Mesenchymal stem cell (in vitro differentiated cells and primary cell): ENCODE measurements at regions not wholly inside any gene's neighbourhood (a gene's known extent, or its start where the extent isn't known, plus 50 kb on each side); places are given as distances from the start of the nearest gene placed in this dataset.
A peak's percentile ranks its signal among the peaks of the same experiment; 100 is the strongest.

Experiments used
- DNase-seq: peaks from one replicate; pipeline ENCODE4 v3.0.0-alpha.2; 2013
- H2AFZ ChIP-seq: one replicate; pipeline ENCODE4 v1.6.1; 2013; ENCODE audit warnings: low read depth, mild to moderate bottlenecking, control low read depth, inconsistent platforms, low read length, moderate library complexity
- H2AK5ac ChIP-seq: 2 replicates; pipeline ENCODE4 v1.6.1; 2013; ENCODE audit warnings: low read length, moderate library complexity, mild to moderate bottlenecking, inconsistent platforms; ENCODE audit not compliant: severe bottlenecking
- H2BK120ac ChIP-seq: one replicate; pipeline ENCODE4 v1.6.1; 2013; ENCODE audit warnings: low read depth, mild to moderate bottlenecking, inconsistent platforms, low read length, moderate library complexity
- H2BK12ac ChIP-seq, 2 experiments: one replicate each; pipeline ENCODE4 v1.6.1; 2013; ENCODE audit warnings: inconsistent platforms in 2 of 2, low read length in 2 of 2, mild to moderate bottlenecking in 2 of 2, moderate library complexity in 2 of 2, control low read depth in 1 of 2
- H2BK15ac ChIP-seq: one replicate; pipeline ENCODE4 v1.6.1; 2013; ENCODE audit warnings: mild to moderate bottlenecking, low read depth, inconsistent platforms; ENCODE audit not compliant: poor library complexity, severe bottlenecking
- H2BK5ac ChIP-seq: 2 replicates; pipeline ENCODE4 v1.6.1; 2013; ENCODE audit warnings: low read depth, mild to moderate bottlenecking, low read length, control low read depth, inconsistent platforms; ENCODE audit not compliant: poor library complexity, severe bottlenecking
- H3K14ac ChIP-seq, 2 experiments: one replicate each; pipeline ENCODE4 v1.6.1; 2013; ENCODE audit warnings: inconsistent platforms in 2 of 2, low read length in 2 of 2, control low read depth in 1 of 2, mild to moderate bottlenecking in 1 of 2, moderate library complexity in 1 of 2
- H3K18ac ChIP-seq, 2 experiments: one replicate each; pipeline ENCODE4 v1.6.1; 2013; ENCODE audit warnings: inconsistent platforms in 2 of 2, low read length in 2 of 2, control low read depth in 1 of 2, low read depth in 1 of 2, mild to moderate bottlenecking in 1 of 2
- H3K23ac ChIP-seq, 2 experiments: one replicate each; pipeline ENCODE4 v1.6.1; 2013; ENCODE audit warnings: inconsistent platforms in 2 of 2, low read length in 2 of 2, mild to moderate bottlenecking in 2 of 2, moderate library complexity in 2 of 2, control low read depth in 1 of 2
- H3K27ac ChIP-seq: 2 replicates; pipeline ENCODE4 v1.5.1; 2013; ENCODE audit warnings: mild to moderate bottlenecking, moderate library complexity, low read length, control low read depth, inconsistent platforms; ENCODE audit not compliant: poor library complexity, severe bottlenecking
- H3K27me3 ChIP-seq, 2 experiments: 2 replicates each; pipeline versions ENCODE4 v1.6.1 to v1.7.0; 2013; ENCODE audit warnings: low read length in 2 of 2, mild to moderate bottlenecking in 2 of 2, moderate library complexity in 2 of 2, control low read depth in 1 of 2, inconsistent platforms in 1 of 2; ENCODE audit not compliant: control insufficient read depth in 1 of 2, insufficient read depth in 1 of 2
- H3K36me3 ChIP-seq, 2 experiments: 2 replicates each; pipeline versions ENCODE4 v1.6.1 to v1.7.0; 2013; ENCODE audit warnings: low read length in 2 of 2, control low read depth in 1 of 2, inconsistent platforms in 1 of 2, low read depth in 1 of 2, mild to moderate bottlenecking in 1 of 2; ENCODE audit not compliant: insufficient read depth in 2 of 2, control insufficient read depth in 1 of 2
- H3K4ac ChIP-seq, 2 experiments: one replicate each; pipeline ENCODE4 v1.6.1; 2013; ENCODE audit warnings: inconsistent platforms in 2 of 2, low read length in 2 of 2, mild to moderate bottlenecking in 2 of 2, moderate library complexity in 2 of 2, control low read depth in 1 of 2, low read depth in 1 of 2
- H3K4me1 ChIP-seq: 2 replicates; pipeline ENCODE4 v1.6.1; 2013; ENCODE audit warnings: low read depth, low read length, control low read depth; ENCODE audit not compliant: control insufficient read depth, insufficient read depth
- H3K4me2 ChIP-seq: 2 replicates; pipeline ENCODE4 v1.6.1; 2013; ENCODE audit warnings: low read length, mild to moderate bottlenecking, inconsistent platforms; ENCODE audit not compliant: poor library complexity, severe bottlenecking
- H3K4me3 ChIP-seq, 2 experiments: 2 replicates each; pipeline versions ENCODE4 v1.5.1 to v1.7.0; 2013; ENCODE audit warnings: low read length in 2 of 2, mild to moderate bottlenecking in 2 of 2, control low read depth in 1 of 2, low read depth in 1 of 2; ENCODE audit not compliant: insufficient read depth in 1 of 2
- H3K79me1 ChIP-seq: replicated peaks from 2 replicates; pipeline ENCODE4 v1.6.1; 2013; ENCODE audit warnings: mild to moderate bottlenecking, control low read depth, low read length, inconsistent platforms; ENCODE audit not compliant: poor library complexity, severe bottlenecking
- H3K9ac ChIP-seq: 2 replicates; pipeline ENCODE4 v1.7.0; 2013; ENCODE audit warnings: mild to moderate bottlenecking, low read length, moderate library complexity
- H3K9me3 ChIP-seq: 2 replicates; pipeline ENCODE4 v1.7.0; 2013; ENCODE audit warnings: mild to moderate bottlenecking, low read length; ENCODE audit not compliant: control insufficient read depth
- H4K8ac ChIP-seq: one replicate; pipeline ENCODE4 v1.6.1; 2013; ENCODE audit warnings: inconsistent platforms, mild to moderate bottlenecking, low read length, moderate library complexity
- H4K91ac ChIP-seq: one replicate; pipeline ENCODE4 v1.6.1; 2013; ENCODE audit warnings: mild to moderate bottlenecking, low read length, inconsistent platforms
- WGBS: methylation state at CpG from one replicate; pipeline ENCODE4 v1.1.7; 2013; ENCODE audit warnings: mixed read lengths; 5-methylcytosine and 5-hydroxymethylcytosine counted together

DNA sequence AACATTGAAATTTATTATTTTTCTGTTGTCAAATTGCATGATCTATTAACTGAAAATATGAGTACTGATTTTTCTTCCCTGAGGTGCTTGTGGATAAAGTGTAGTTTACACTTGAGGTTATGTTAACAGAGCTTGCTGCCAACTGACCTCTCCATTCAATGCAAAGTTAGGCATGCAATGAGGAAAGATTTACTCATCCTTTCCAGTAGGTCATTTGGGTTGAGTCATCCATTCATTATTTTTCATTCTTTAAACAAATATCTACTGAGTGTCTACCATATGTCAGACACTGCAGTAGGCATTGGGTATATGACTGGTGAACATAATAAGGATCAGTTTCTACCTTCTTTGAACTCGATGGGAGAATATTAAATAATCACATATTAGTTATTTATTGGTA, 604.1 kb downstream of the EDEM1 start:
- H3K79me1 ChIP-seq: no peaks in the 10 kb centered on the region
- no peaks in the 10 kb centered on the region for H3K4me1 ChIP-seq
- no peak overlapping the region for H3K27ac ChIP-seq
- no peak overlapping the region for H3K4me2 ChIP-seq
- H2BK15ac ChIP-seq: no peak overlapping the region
- no peak overlapping the region for H4K91ac ChIP-seq
- H2BK12ac ChIP-seq: no peak overlapping the region
- no peaks in the 10 kb centered on the region for H3K36me3 ChIP-seq
- no peaks in the 10 kb centered on the region for H3K27me3 ChIP-seq
- no peaks in the 10 kb centered on the region for H3K9me3 ChIP-seq
- no peak overlapping the region for H4K8ac ChIP-seq
- no peak overlapping the region for H3K4ac ChIP-seq
- no peak overlapping the region for H3K4me3 ChIP-seq
- no peak overlapping the region for H2BK120ac ChIP-seq
- H3K18ac ChIP-seq: no peak overlapping the region
- H3K9ac ChIP-seq: no peak overlapping the region
- DNase-seq: peak; percentile 45
- H2AFZ ChIP-seq: no peak overlapping the region
- no peak overlapping the region for H2BK5ac ChIP-seq
- no peak overlapping the region for H3K23ac ChIP-seq
- no peak overlapping the region for H2AK5ac ChIP-seq
- no peak overlapping the region for H3K14ac ChIP-seq
- WGBS: no CpG with 5 or more reads among the region's 1 CpG

DNA sequence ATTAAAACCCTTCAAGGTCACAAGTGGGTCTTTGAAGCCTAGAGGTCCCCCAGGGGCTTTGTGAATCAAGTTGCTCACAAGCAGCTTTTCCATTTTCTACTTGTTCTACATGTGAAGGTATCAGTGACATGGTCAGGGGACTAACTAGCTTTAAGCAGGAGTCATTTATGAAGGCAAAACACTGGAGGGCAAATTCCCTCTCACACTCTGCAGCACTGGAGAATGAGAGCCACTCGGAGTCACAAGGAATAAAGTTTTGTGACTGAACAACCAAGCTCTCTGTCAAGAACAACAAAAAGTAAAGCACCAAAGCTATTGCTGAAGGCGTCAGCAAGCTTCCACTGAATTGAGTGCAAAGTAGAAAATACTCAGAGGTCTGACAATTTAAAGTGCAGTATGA, 609.0 kb downstream of the EDEM1 start:
- no peak overlapping the region for H3K9ac ChIP-seq
- H2AK5ac ChIP-seq: no peak overlapping the region
- DNase-seq: no peak
- no peak overlapping the region for H2BK120ac ChIP-seq
- no peak overlapping the region for H4K91ac ChIP-seq
- H3K4me2 ChIP-seq: no peak overlapping the region
- no peak overlapping the region for H3K23ac ChIP-seq
- 67% methylated on average over 2 of the region's 2 CpGs for WGBS
- H2BK5ac ChIP-seq: no peak overlapping the region
- no peak overlapping the region for H4K8ac ChIP-seq
- H3K14ac ChIP-seq: no peak overlapping the region
- no peaks in the 10 kb centered on the region for H3K79me1 ChIP-seq
- no peak overlapping the region for H3K18ac ChIP-seq
- H3K4me3 ChIP-seq: no peak overlapping the region
- H3K9me3 ChIP-seq: no peaks in the 10 kb centered on the region
- H2BK12ac ChIP-seq: no peak overlapping the region
- no peak overlapping the region for H3K27ac ChIP-seq
- no peaks in the 10 kb centered on the region for H3K27me3 ChIP-seq
- no peak overlapping the region for H2BK15ac ChIP-seq
- H2AFZ ChIP-seq: no peak overlapping the region
- no peak overlapping the region for H3K4ac ChIP-seq
- no peaks in the 10 kb centered on the region for H3K4me1 ChIP-seq
- H3K36me3 ChIP-seq: no peaks in the 10 kb centered on the region

DNA sequence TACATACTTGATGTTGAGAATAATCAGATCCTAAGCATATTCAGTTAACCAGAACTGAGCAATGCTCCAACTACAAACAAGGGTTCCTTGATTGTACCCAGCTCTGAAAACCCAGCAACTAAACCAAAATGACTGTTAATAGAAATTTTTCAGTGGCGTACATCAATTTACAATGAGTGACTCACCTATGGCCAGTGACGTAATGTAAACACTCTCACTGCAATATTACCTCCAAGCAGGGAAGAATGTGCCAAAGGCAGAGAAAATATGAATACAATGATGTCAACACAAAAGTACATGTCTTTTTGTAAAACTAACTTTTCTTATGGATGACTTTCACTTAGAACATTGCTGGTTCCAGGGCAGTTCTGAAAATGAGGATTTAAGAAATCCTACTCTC, 611.3 kb downstream of the EDEM1 start:
- Histone ChIP-seq H3K4ac (no peak overlapping the region), H4K8ac (no peak overlapping the region), H3K4me3 (no peak overlapping the region), H3K14ac (no peak overlapping the region), H3K27ac (no peak overlapping the region), H3K18ac (no peak overlapping the region), H2AFZ (no peak overlapping the region), H3K36me3 (no peaks in the 10 kb centered on the region), H4K91ac (no peak overlapping the region), H2BK15ac (no peak overlapping the region), H2BK12ac (no peak overlapping the region), H3K9me3 (no peaks in the 10 kb centered on the region), H2AK5ac (no peak overlapping the region), H3K4me2 (no peak overlapping the region), H3K79me1 (no peaks in the 10 kb centered on the region), H3K23ac (no peak overlapping the region), H2BK5ac (no peak overlapping the region), H3K27me3 (no peaks in the 10 kb centered on the region), H2BK120ac (no peak overlapping the region), H3K9ac (no peak overlapping the region), H3K4me1 (no peaks in the 10 kb centered on the region)
- peak; percentile 6 for DNase-seq
- 0% methylated on average over 1 of the region's 2 CpGs for WGBS

DNA sequence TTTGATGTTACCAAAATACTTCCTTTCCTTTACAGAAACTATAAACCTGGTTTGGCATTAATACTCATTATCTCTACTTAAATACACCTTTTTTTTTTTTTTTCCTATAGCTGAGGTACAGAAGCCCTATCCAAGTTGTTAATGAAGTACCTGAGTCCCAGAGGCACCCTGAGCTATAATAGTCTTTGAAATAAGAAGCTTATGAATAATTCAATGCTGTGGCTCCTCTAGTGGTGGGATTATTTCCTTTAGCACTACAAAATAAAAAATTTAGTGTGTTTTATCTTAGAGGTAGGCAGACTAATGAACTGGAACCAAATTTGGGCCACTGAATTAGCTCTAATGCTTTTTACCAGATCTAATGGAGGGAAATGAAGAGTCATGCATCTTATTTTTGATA, 611.9 kb downstream of the EDEM1 start:
- Histone ChIP-seq H3K27ac (no peak overlapping the region), H3K27me3 (no peaks in the 10 kb centered on the region), H4K91ac (no peak overlapping the region), H4K8ac (no peak overlapping the region), H2BK15ac (no peak overlapping the region), H3K9me3 (no peaks in the 10 kb centered on the region), H2AK5ac (no peak overlapping the region), H2BK5ac (no peak overlapping the region), H2AFZ (no peak overlapping the region), H3K14ac (no peak overlapping the region), H3K4me2 (no peak overlapping the region), H3K36me3 (no peaks in the 10 kb centered on the region), H2BK120ac (no peak overlapping the region), H3K79me1 (no peaks in the 10 kb centered on the region), H3K4me1 (no peaks in the 10 kb centered on the region), H3K18ac (no peak overlapping the region), H3K23ac (no peak overlapping the region), H3K4me3 (no peak overlapping the region), H3K4ac (no peak overlapping the region), H2BK12ac (no peak overlapping the region), H3K9ac (no peak overlapping the region)
- DNase-seq: no peak
